GM21786 (cell line): ENCODE measurements at regions not wholly inside any gene's neighbourhood (a gene's known extent, or its start where the extent isn't known, plus 50 kb on each side); places are given as distances from the start of the nearest gene placed in this dataset.

Experiments
- ATAC-seq: cut with Tn5 transposase; IDR thresholded peaks from one replicate; pipeline ENCODE4 v1.9.1; 2021; ENCODE audit not compliant: unreplicated experiment

DNA sequence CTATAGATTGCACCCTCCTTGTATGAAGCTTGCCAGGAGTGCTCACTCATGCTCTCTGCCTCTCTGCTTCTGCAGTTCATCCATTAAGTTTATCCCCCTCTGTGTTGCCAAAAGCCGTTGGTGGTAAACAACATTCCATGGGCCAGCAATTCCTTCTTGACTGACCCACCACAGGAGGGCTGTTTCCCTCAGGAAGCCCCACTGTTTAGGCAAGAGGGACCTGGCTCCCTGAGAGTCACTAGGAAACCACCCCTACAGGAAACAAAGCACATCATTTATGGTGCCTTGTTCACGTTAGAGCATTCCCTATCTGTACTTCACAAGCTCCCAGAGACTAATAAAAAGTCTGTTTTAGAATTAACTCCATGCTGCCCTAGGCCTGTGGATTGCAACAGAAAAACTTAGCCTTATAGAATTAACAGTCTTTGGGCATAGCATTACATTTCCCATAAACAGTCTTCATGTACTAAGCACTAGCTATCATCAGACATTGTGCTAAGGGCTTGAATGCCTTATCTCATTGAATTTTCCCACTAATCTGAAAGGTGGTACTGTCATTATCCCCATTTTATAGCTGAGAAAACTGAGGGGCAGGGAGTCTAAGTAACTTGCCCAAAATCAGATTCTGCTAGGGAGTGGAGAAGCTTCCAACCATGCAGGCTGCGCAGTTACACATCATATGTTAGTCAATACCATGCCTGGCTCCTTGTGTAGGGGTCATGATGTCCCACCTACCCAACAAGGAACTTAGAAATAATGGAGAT lies 149.9 kb downstream of the SHQ1 start:
- ATAC-seq, result no peak

DNA sequence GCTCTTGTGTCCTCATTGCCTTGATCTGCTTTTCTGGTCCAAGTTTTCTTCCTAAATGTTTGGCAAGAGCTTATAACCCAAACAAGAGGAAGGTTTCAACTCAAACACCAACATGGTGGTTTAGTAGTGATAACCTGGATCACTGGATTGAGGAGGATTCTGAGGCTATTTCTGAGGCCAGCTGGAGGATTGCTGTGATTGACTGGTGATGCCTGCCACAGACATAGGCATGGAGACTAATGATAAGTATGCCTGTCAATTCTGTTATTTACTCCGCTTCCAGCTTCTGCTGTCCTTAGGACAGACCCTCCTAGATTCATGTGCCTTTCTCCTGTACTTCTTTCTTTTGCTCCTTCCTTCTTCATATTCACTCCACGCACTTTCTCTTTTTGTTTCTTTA lies 150.5 kb downstream of the SHQ1 start:
- ATAC-seq, result no peak

DNA sequence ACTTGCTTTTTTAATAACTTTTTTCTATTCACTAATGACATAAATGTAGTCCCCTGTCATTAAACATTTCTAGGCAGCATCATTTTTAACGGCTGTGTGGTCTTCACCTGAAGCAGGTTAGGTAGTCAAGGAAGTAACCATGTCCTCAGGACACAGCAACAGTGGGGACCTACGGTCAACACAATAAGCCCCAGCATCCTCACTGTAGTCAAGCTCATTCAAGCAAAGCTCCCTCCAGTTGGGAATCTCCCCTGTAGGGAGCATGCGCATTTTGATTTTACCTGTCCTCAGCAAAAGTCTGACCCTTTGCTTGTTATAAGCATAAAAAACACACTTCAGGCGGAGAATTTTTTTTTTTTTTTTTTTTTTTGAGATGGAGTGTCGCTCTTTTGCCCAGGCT lies 151.4 kb downstream of the SHQ1 start:
- ATAC-seq, result no peak

DNA sequence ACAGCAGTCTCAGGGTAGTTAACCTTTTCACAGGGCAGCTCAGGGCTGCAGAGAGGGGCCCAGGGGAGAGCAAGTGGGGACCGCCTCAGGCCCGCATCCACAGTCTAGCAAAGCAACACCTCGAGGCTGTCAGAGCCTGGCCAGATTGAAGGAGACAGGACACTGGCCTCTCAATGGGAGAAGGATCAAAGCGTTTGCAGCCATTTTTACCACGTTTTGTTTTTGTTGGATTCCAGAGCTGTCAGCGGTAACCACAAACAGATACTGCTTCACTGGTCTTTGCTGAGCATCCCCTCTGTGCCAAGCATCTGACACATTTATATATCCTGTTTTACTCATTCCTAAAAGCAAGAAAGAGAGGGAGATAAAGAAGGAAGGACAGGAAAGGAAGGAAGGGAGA lies 153.8 kb downstream of the SHQ1 start:
- no peak for ATAC-seq

DNA sequence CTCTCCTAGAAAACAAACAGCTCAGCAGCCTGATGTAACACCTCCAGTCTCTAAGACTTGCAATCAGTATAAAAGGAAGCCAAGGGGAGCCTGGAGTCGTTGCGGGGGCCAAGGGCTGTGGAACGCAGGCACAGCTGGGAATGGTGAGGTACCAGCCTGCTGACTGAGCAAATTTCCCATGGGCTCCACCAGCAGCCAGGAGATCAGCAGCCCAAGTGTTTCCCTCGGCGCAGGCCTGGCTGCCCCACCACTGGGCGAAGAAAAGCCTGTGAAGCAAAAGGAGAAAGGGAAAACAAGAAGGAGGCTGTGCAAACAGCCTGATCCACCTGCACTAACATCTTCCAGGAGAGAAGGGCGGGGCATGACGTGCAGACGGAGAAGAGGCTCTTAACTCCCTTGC lies 155.3 kb downstream of the SHQ1 start:
- no peak for ATAC-seq

DNA sequence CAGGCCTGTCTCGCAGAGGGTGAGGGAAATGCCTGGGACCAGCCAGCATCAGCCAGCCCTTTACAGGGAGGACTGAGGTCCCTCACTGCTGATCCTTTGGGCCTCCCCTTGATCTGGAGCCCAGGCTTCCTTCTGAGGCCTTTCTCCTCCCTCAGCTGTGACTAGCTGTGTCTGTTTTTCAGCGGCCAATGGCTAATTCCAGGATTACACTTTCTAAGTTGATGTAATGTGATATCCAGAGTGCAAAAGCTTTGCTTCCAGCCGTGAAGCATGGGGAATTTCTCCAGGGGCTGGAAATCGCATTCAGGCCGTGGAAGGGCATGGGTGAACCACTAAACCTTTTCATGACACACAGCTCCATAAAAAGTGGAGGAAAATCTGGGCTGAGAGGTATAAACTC lies 157.6 kb downstream of the SHQ1 start:
- ATAC-seq, result no peak

DNA sequence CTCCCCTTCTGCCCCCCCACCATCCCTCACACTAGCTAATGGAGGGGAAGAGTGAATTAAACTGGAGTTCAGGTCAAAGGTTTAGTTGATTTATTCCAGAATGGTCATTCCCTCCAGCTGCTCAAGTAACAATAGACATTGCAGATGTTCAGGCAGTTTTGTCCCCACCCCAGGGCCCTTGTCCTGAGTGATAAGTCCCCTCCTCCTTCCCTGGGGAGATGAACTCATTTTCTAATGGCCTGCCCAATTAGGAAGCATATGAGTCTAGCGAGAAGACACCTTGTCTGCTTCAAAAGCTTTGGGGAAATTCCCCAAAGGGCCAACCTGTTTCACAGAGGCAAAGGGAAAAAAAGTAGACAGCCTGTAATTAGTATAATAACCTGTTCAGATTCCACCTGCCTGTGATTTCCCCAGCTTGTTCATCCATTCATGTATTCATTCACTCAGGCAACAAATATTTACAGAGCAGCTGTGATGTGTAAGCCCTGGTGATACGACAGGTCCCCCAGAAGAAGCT lies 165.3 kb downstream of the SHQ1 start:
- peak; percentile 66 for ATAC-seq

DNA sequence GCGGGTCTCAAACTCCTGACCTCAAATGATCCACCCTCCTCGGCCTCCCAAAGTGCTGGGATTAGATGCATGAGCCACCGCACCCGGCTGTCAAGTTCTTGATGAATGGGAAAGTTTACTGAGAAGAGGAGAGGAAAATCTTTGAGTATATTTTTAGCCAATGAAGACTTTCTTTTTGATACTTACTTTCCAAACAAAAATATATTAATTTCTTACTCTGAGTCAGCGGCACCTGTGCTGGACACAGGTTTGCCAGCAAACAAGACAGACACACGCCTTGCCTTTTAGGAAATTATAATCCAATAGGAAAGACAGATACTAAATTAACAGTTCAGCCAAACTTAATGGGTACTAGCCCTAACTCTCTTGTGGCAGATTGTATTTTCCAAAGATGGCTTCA lies 166.6 kb downstream of the SHQ1 start:
- no peak for ATAC-seq

DNA sequence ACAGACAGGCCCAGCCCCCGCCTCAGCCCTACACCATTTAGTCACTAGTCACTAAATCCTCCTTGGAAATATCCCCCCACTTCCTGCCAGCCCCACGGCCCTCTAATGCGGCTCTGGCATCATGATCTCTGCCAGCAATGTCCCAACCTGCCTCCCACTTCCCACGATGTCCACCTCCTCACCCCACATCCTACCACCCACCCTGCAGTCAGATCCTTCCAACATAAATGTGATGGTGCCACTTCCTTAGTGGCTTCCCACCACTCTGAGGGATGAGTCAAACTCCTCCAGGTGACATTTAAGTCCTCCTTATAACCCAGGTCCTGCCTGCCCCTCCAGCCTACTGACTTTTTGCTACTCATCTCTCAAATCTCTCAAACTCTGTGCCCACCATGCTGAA lies 167.5 kb downstream of the SHQ1 start:
- no peak for ATAC-seq

DNA sequence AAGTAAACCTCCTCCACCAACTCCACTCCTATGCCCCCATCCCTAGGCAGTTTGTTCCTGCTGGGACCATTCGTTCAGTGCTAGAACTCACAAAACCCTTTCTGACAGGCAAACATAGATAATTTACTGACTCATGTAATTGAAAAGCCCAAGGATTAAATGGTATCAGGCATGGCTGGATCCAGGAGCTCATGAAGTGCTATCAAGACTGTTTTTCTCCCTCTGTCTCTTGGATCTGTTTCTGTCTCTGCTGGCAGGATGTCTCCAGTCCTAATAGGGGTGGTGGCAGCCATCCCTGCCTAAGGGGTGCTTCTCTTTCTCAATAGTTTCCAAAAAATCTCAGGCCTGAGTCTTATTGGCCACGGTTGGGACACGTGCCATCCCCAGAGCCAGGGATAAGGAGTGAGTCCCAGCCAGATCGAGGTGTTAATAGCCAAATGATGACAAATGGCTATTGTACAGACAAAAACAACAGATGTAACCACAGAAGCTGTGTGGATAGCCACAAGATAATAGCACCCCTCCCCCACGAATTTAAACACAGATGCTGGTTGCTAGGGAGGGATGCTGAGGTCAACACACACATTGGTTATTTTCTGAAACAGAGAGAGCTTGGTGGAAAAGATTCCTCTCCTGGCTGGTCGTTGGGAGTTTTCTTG lies 168.6 kb downstream of the SHQ1 start:
- ATAC-seq, result no peak

DNA sequence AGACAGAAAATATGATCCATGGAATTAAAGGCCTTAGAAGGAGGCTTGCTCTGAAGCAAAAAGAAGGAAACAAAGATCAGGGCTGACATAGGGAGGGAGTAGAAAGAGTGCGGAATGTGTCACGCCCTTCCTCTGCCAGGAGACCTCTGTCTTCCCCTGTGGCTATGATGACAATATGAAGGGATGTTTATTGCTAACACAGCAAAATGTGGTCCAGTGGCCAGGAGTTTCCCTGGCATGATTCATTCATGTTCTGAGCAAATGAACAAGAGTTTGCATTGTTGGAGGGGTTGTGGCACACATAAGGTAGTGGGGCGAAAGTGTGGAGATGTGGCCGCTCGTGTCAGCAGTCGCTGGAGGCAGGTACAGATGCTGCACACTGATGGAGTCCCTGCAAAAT lies 169.4 kb downstream of the SHQ1 start:
- ATAC-seq, result no peak

DNA sequence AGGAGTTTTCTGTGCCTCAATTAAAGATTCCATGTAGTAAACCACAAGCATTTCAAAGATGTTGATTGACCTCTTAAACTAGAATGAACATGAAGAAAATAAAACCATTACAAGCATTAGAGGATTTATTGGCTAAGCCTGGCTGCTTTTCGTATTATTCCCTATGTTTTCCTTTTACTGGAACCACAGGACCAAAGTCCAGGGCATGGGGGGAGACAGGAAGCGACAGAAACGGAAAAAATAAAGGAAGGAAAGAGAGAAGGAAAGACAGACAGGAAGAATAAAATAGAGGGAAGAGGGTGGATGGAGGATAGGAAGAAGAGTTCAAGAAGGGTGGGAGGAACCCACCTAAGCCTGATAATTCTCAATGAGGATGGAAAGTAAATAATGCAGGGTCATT lies 169.9 kb downstream of the SHQ1 start:
- no peak for ATAC-seq

DNA sequence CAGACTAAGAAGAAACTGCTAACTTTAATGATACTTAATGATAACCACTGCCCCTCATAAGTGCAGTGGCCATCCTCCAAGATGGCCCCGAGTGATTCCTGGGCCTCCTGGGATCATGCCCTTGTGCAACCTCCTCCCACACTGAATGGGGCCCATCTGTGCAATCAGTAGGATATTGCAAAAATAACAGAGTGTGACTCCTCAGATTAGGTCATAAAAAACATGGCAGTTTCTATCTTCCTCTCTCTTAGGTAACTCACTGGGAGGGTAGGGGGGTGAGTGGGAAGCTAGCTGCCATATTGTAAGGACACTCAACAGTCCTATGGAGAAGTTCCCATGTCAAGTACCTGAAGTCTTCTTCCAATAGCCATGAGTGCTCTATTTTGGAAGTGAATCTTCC lies 173.0 kb downstream of the SHQ1 start:
- no peak for ATAC-seq

DNA sequence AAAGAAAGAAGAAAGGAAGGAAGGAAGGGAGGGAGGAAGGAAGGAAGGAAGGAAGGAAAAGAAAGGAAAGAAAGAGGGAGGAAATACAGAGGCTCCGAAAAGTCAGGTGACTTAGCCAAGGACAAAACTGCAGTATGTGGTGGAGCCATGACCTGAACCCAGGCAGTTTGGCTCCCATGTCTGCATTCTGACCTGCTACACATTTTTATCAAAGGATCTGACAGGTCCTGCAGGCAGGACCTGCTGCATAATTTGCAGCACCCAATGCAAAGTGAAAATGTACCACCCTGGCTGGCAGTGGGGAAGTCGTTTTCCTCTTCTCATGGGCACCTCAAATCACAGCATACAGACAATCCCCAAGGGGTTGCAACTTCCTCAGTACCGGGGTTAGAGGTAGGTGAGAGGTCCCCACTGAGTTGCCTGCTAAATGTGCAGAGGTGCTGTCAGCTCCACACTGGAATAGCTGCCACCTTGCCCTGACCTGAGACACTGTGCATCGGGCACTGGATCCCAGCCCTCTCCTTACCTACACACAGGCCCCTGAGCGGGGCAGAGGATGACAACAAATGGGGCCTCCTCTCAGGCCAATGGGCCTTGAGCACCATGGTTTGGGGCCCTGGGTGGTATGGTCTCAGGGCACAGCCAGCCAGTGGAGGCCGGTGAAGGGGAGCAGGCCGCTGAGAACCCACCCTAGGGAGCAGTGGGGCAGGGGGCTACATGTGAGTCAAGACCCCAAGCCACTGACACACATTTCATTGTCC lies 175.1 kb downstream of the SHQ1 start:
- peak; percentile 38 for ATAC-seq

DNA sequence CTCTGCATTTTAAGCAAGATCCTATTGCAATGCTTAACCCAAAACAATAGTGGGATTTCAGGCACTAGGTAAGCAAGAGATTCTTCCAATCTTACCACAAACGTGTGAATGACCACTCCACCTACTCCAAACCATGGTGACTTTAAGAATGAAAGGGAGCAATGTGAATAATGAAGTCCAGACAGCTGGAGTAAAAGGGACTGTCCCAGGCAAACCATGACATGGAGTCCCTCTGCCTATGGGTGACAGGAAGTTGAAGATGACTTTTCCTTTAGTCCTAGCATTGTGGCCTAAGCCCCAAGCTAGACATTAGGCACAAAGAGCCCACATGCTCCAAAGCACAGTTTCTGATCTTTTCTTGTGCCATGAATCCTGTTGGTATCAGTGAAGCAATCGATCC lies 179.0 kb downstream of the SHQ1 start:
- no peak for ATAC-seq

DNA sequence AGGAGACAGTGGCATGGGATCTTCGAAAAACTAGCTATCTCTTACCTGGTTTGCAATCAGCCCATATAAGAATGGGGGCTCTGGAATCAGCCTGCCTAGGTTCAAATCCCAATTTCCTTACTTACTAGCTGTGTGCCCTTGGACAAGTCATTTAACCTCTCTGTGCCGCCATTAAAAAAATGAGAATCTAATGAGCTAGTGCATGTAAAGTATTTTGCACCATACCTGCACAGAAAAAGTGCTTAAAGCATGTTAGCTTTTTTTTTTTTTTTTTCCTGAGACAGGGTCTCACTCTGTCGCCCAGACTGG lies 181.8 kb downstream of the SHQ1 start:
- ATAC-seq, result no peak

DNA sequence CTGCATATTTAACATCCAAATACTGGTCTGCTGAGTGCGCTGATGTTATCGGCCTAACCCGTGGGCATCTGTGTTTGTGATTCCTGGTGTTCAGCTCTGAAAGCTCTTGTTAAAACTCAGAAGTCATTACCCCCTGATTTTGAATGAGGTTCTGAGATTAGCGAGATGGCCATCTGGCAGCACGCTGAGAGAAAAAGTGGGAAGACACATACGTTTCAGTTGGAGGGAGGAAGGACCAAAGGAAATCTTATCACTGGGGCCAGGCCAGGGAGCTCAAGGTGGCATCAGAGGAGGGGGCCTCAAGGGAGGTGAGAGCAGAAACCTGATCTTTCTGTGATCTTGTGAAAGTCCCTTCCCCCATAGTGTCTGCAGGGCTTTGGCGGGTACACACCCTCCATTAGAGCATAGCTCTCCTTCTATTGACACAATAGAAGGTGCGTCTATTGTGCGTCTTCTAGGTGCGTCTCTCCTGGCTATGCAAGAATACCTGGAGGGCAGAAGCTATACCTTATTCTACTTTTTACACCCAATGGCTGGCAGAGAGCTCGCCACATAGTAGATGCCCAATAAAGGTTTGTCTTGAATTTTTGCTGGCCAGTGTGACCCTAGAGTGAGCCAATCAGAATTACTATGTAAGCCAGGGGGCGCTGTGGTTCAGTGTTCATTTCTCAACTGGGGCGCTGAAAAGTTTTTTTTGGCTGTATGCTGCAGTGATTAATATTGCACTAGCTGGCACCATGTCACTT lies 182.4 kb downstream of the SHQ1 start:
- no peak for ATAC-seq

DNA sequence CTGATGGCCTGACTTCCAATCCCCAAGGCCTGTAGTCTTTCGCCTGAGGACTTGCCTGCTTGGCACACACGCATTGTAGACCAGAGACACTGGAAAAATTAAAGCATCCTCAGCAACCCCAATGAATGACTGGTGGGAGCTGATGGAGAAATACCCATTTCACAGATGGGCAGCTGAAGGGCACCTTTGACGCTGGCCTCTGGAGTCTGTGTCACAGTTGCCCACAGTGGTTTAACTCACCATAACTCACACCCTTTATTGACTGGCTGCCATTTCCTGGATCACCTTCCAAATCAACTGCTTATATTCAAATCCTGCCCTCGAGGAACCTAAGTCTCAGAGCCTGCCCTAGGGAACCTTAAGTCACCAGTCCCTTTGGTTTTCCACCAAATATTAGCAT lies 183.1 kb downstream of the SHQ1 start:
- no peak for ATAC-seq

DNA sequence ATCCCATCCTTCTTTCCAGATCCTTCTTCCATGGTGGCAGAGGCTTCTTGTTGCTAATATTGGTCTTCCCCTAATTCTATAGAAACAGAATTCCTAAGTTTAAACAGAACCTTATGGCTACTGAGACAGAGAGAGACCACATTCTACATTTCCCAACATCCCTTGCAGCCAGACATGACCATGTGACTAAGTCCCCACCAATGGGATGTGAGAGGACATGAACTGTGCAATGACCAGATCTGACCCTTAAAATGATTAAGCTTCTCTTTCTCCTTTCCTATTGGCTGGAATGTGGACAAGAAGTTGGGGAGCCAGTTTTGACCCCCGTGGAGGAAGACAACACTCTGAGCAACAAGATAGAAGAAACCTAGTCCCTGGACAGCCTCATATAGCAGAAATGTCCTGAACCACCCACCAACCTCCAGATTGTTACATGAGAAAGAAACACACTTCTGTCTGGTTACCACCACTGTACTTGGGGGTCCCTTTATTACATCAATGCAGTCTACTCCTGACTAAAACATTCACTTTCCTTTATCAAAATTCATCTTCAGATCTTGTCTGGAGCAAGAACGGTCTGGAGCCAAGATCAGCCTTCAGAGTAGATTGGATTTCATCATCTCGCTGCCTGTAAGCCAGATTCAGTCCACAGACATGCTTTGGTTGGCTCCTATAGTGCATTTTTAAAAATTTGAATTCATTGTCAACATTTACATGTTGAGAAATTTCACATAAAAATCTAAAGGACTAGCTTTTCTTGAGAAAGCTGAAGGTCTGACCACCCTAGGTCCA lies 183.9 kb downstream of the SHQ1 start:
- no peak for ATAC-seq

DNA sequence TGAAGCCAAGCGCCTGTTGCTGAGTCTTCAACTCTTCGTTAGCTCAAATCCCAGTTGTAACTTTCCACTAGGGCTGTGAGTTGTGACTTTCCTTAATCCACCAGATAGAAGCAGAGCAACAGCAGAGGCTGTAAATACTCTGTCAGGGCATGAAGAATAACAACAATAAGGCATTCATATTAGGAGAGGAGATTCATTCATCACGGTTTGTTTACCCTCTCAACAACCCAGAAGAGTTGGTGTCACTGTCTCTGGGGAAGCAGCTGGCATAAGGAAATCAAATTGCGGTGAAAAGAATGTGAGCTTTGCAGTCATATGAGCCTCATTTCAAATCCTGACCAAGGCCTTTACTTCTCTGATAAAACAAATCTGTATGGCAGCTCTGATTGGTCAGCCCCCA lies 184.8 kb downstream of the SHQ1 start:
- ATAC-seq, result no peak

DNA sequence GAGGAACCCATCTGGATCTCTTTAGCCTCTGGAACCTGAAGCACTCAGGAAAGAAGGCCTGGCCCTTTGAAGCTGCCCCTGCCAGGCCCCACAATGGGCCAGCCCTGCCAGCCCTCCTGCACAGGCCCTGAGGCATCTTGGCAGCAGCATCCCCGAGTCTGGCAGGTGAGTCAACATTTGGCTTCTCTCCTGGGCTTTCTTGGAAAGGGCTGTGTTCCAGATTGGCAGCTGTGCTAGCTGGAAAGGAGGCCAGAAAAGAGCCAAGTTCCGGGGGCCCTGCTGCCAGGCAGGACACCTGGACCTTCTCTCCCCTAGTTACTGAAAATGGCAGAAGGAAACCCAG lies 187.2 kb downstream of the SHQ1 start:
- ATAC-seq, result no peak
